ENCODE measurements at regions not wholly inside any gene's neighbourhood (a gene's known extent, or its start where the extent isn't known, plus 50 kb on each side); places are given as distances from the start of the nearest gene placed in this dataset.

- DNase-seq: no peak
Measured at GRCh38 chr3:31416980-31417379, 115.7 kb upstream of the STT3B start.

- no peak for DNase-seq
Measured at GRCh38 chr3:31417486-31417885, 115.2 kb upstream of the STT3B start.

- no peak for DNase-seq
Measured at GRCh38 chr3:31420311-31420710, 112.4 kb upstream of the STT3B start.

GRCh38 chr3:31421314-31422048 is 111.2 kb upstream of the STT3B start:
- no peak for DNase-seq

GRCh38 chr3:31422237-31422636 is 110.5 kb upstream of the STT3B start:
- DNase-seq: no peak

GRCh38 chr3:31423482-31423881 is 109.2 kb upstream of the STT3B start:
- no peak for DNase-seq

- DNase-seq: no peak
Measured at GRCh38 chr3:31425401-31425800, 107.3 kb upstream of the STT3B start.

- DNase-seq: no peak
Measured at GRCh38 chr3:31427623-31428022, 105.1 kb upstream of the STT3B start.

- DNase-seq: no peak
Measured at GRCh38 chr3:31431321-31431720, 101.4 kb upstream of the STT3B start.

GRCh38 chr3:31432897-31433678 is 99.6 kb upstream of the STT3B start:
- no peak for DNase-seq

- no peak for DNase-seq
Measured at GRCh38 chr3:31433679-31433992, 99.1 kb upstream of the STT3B start.

GRCh38 chr3:31434819-31435218 is 97.9 kb upstream of the STT3B start:
- no peak for DNase-seq

GRCh38 chr3:31436830-31437229 is 95.9 kb upstream of the STT3B start:
- no peak for DNase-seq

GRCh38 chr3:31438742-31439141 is 94.0 kb upstream of the STT3B start:
- DNase-seq: no peak

- no peak for DNase-seq
Measured at GRCh38 chr3:31439890-31440750, 92.6 kb upstream of the STT3B start.

- DNase-seq: no peak
Measured at GRCh38 chr3:31440878-31441277, 91.8 kb upstream of the STT3B start.

GRCh38 chr3:31442755-31443154 is 90.0 kb upstream of the STT3B start:
- DNase-seq: no peak

- DNase-seq: no peak
Measured at GRCh38 chr3:31444220-31445142, 88.2 kb upstream of the STT3B start.

GRCh38 chr3:31445701-31446100 is 87.0 kb upstream of the STT3B start:
- DNase-seq: no peak

- DNase-seq: no peak
Measured at GRCh38 chr3:31448035-31448881, 84.5 kb upstream of the STT3B start.

Measured in amygdala (tissue), 56 donors.